Right forelimb (tissue), 1 donor: ENCODE measurements at regions not wholly inside any gene's neighbourhood (a gene's known extent, or its start where the extent isn't known, plus 50 kb on each side); places are given as distances from the start of the nearest gene placed in this dataset.

Experiments used
- DNase-seq: peaks from one replicate; pipeline ENCODE4 v3.0.0-alpha.2; 2018

DNA sequence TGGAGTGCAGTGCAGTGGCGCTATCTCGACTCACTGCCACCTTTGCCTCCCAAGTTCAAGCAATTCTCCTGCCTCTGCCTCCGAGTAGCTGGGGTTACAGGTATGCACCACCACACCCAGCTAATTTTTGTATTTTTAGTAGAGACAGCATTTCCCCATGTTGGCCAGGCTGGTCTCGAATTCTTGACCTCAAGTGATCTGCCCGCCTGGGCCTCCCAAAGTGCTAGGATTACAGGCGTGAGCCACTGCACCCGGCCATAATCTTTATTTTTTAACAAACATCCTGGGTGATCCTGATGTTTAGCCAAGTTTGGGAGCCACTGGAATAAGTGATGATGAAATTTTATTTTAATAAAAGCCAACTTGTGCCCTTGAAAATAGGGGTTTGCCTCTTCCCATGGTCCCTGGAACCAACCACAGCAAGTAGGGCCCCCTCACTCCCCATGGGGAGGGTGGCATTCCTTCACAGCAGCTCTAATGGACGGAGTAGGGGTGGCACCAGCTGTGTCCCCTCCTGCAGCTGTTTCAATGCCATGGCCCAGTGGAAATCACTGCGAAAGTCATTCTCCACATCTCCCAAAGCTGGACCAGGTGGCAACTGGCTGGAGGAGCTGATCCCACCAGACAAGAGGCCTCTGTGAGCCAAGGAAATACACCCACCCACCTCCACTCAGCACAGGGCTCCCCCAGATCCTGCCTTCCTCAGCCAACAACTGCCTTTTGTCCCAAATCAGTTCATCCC is 194.8 kb downstream of the ZFP36L2 start:
- peak; percentile 9 for DNase-seq

DNA sequence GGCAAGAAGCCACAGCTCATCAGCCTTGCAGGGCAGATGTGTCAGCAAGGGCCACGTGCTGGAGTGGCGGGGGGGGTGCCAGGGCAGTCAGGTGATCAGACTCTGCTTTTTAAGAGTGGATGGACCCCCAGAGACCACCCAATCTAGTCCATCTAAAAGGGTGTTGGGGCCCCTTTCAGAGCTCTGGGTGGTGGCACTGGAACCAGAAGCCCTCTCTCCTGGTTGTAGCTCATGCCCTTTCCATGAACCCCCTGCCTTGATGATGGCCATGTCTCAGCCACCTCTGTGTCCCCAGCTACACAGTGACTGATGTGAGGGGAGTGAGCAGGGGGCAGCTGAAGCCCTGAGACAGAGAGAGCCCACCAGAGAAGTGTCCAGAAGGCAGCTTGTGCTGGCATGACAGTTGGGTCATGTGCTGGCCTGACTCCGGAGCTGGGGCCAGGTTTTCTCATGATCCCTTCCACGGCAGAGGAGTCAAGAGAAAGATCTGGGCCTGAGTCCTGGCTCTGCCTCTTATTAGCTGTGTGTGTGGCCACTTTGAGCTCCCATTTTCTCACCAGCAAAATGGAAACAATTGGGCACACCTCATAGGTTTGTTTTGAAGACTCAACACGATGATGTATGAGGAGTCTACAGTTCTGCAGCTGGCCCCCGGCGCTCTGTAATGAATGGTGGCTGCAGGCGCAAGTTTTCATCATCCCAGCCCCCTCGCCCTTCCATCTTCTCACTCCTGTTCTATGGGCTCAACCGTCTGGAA is 195.7 kb downstream of the ZFP36L2 start:
- peak; percentile 37 for DNase-seq

DNA sequence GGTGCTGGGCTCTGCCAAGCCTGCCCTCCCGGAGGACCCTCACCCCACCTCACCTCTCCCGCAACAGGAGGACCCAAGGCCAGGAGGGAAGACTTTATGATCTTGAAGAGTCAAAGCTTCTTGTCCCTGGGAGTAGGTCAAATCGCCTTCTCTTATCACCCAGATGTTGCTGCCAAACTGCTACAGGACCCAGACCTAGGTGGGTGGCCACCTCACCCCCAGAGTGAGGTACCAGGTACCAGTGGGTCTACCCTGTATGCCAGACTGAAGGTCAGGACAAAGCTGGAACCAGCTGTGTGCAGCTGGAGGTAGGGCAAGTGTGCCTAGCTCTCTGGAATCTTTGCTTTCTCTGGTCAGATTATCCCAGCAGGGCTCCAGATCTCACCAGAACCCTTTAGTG is 197.2 kb downstream of the ZFP36L2 start:
- DNase-seq = peak; percentile 39

DNA sequence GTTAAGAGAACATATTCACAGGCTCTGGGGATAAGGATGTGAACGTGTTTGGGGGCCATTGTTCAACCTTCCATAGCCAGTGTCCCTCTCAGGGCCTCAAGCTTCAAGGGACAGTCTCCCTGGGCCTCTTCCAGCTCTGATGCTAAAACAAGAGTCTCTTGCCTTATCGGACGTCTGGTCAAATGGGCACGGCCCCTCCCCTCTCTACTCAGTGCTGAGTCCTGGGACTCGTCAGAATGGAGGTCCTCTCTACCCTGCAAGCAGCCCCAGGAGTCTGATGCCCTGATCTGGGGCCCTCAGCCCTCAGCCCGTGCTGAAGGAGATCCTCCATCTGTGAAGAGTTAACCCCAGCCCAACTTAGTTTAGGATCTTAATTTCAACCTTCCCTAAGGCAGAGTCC is 198.2 kb downstream of the ZFP36L2 start:
- DNase-seq = peak; percentile 40

DNA sequence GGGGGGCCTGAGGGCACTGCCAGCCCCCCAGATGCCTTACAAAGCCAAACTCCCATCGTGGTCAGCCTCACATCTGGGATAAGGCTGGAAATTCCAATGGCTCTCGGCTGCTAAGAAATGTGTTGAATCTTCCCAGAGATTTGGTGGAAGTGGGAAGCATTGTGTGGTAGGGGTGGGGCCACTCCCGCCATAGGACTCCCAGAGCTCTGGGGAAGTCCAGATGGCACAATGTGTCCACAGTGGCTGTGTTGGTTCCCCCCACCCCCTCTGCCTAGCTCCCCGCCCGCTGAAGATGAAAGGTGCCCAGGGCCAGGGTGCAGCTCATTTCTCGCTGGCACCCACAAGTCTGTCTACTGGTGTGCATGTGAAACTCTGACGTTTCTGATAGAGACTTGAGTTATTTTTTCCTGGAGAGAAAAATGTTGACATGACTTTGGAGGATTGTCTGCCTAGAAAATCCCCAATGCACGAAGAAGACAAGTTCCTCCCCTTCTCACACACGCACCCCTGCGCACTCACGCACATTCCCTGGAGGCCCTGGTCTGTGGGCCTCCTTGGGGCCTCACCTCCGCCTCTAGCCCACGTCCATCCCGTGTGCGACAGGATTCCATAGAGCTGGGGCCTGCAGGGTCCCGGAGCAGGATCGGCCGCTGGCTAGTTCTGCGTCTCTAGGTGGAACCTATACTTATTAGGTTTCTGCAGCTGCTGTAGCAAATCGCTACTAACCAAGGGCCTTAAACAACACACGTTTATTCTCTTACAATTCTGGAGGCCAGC is 199.1 kb downstream of the ZFP36L2 start:
- DNase-seq = peak; percentile 45

DNA sequence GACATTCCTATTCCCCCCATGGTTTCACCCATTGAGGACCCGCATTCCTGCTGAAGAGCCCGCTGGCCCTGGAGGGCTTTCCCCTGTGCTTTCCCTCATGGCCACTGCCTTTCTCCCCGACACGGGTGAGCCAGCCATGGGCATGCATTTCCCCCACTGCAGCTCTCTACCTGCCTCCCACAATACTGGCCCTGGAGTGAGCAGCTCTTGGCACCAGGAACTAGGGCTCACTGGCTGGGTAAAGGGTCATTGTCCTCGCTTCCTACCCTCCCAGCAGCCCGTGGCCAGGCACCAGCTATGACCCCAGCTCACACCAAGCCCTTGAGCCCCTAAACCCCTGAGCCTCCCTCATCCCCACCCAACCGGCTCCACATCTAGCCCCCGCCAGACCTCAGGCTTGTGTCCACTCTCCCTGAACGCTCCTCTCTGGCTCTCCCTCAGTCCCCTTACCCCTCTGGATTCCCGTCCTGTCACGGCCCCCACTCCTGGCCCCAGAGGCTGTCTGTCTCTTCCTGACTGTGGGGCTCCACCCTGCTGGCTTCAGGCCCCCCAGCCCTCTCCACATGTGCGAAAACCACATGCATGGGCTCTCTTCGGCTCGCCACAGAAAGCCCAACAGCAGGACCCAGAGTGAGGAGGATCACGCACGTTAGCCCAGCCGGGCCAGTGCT is 199.8 kb downstream of the ZFP36L2 start:
- peak; percentile 65 for DNase-seq

DNA sequence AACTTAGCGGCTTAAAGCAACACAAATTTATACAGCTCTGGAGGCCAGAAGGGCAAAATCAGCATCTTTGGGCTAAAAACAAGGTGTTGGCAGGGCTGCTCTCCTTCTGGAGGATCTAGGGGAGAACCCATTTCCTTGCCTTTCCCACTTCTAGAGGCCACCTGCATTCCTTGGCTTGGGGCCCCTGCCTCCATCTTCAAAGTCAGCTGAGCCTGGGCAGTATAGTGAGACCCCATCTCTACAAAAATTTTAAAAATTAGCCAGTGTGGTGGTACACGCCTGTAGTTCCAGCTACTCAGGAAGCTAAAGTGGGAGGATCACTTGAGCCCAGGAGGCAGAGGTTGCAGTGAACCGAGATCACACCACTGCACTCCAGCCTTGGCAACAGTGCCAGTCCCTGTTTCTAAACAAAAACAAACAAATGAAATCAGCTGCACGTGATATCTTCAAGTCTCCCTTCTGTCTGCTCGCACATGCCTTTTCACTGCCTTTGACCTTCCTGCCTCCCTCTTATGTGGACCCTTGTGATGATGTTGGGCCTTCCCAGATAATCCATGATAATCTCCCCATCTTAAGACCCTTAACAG is 200.6 kb downstream of the ZFP36L2 start:
- peak; percentile 26 for DNase-seq

DNA sequence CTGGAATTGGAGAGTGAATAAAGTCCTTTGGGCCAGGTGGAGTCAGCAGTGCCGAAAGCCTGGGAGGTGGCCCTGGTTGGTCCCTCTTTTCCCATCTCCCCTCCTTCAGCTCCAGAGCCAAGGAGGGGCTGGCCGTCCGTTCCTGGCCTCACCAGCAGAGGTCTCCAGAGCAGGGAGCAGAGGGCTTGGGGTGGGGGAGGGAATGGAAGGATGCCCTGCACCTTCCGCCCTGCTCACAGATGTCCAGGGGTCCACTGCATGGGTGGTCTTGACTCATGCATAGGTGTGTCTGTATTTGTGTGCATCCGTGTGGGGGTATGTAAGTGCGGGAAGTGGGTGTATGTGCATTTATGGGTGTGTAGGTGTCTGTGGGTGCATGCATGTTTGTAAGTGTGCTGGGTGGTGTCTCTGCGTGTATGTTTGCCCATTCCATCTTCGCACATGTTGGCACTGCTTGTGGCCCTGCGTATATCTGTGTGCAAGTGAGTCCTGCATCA is 201.8 kb downstream of the ZFP36L2 start:
- DNase-seq = peak; percentile 78

DNA sequence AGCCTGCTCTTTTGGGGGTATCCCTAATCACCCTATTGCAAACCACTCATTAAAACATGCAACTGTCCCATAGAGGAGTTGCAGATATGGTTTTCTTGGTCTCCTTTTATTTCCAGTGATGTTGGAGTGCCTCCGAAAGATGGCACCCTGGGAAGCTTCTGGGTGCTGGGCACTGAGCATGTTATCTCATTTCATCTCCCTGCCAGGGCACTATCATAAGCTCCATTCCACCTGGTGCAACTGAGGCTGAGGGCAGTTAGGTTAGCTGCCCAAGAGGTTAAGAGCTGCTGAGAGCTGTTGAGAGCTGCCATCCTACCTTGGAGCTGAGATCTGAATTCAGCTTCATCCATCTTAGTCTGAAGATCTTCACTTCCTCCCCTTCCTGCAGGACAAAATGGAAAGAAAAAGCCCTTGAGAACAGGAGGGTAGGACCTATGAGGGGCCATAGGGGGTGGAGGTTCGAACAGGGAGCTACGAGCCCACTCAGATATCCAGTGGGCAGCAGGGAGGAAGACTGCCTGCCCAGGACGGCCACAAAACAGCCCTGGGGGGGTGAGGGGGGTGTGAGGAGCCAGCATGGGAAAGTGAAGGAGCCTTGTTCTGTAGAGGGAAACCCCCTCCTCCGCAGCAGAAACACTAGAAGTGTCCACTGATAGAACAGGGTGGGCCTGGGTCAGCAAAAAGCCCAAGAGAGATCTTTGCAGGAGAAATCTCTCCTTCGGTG is 202.5 kb downstream of the ZFP36L2 start:
- no peak for DNase-seq

DNA sequence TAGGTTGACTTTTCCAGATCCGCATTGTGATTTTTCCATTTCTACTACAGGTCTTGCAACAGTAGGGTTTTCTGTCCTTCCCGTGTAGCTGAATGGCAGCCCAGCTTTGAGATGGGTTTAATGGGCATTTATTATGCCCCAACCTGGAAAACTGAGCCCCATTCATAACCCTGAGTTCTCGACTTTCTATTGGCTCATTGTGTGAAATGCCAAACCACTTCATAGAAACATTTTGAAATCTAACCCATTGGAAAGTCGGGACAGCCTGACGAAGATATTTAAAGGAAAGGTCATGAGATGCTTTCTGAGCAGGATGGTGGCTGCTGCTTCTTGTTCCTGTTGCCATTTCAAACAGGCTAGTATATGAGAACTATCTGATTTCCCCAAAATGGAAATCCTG is 203.5 kb downstream of the ZFP36L2 start:
- no peak for DNase-seq

DNA sequence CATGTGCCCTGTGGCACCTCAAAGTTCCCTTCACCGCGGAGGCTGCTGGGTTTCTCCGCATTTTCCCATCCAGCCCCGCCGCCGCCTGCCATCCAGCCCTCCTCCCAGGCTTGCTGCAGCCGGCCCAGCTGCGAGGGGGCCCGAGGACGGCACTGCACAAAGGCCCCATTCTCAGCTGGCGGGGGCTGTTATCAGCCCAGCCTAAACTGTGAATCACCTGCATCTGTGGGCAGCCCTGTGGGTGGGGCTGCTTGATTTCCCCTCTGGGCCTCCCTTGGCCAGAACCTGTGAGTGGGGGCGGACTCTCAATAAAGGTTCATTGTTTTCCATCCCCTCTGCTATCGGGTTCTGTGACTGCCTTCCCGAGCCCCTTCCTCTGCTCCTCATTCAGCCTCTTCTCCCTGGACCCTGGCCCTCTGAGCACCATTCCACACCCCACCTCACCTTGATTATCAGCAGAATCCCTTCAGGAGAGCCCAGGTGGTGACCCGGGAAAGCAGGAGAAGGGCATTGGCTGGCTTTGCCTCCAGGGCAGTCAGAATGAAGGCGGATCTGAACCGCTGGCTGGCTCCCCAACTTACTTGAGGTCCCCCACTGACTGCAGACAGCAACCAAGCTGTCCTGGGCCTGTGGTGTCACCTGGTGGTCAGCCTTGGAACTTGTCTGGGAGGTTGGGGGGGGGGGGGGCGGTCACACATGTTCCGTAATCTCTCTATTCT is 204.5 kb downstream of the ZFP36L2 start:
- DNase-seq = peak; percentile 41

DNA sequence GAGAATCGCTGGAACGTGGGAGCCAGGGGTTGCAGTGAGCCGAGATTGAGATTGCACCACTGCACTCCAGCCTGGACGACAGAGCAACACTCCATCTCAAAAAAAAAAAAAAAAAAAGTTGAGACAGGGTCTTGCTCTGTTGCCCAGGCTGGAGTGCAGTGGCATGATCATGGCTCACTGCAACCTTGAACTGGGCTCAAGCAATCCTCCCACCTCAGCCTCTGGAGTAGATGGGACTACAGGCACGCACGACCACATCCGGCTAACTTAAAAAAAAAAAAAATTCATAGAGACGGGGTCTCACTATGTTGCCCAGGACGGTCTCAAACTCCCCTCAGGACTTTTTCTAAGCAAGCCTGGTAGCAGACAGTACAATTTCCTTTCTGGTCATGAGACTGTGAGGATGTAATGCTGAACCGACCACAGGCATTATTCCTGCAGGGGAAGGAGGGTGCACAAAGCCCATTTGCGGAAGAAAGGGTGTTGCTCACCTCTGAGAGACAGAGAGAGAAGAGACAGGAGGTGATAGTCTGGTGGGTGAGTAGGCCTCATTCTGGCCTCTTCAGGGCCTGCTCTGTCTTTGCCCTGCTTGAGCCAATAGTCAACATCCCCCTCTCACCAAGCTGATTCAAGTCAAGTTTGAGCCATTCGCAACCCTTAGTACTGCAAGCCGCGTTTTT is 205.3 kb downstream of the ZFP36L2 start:
- peak; percentile 34 for DNase-seq

DNA sequence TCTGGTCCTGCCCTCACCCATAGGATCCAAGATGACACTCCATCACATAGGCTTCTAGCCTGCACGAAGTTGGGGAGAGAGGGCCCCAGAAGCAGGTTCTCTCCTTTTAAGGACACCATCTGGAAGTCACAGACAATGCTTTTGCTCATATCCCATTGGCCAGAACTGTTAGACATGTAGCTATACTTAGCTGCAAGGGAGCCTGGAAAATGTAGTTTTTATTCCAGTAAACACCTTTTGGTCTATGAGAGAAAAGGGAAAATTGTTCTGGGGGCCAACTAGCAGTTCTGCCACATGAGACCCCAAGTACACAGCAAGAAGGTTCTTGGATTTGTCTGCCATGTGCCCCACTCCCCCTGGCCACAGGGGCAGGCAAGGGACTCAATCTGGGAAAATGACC is 206.1 kb downstream of the ZFP36L2 start:
- no peak for DNase-seq

DNA sequence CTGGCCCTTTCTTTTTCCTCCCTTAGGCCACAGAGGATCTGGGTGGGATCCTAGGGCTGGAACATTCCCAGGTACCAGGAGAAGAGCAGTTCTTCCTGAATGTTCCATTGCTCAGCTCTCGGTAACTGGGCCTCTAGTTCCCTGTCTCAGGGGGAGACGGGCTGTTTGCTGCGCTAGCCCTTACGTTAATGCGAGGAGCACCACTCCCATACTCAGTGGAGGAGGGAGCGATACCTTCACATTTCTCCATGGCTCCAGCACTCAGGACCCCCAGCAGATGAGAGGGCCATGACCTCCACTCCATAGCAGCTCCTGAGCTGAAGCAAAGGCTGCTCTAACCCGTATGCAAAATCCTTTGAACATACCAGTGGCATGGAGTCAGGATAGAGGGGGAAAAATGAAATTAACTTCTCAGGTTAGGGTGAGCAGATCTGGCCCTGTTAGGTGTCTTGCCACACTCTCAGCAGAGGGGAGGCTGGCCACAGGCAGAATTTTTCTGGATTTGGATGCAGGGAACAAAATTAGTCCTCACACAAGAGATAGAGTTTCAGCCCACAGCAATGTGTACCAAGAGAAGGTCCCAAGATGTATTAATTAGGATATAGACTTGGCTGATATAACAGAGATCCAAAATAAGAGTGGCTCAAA is 206.7 kb downstream of the ZFP36L2 start:
- DNase-seq = no peak

DNA sequence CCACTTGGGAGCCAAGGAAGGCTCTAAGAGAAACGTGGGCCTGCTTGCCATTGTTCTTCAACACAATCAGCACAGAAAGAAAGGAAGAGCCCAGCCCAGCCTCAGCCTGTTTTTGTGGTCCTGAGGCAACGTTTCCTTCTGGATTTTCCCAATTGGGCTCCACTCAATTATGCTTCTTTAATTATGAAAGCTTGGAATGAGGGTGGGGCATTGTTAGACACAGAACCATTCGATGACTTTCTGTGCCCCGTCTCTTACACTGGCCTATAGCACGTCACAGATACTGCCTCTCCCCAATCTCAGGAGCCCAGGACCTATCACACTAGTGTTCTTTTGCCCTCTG is 207.4 kb downstream of the ZFP36L2 start:
- no peak for DNase-seq

DNA sequence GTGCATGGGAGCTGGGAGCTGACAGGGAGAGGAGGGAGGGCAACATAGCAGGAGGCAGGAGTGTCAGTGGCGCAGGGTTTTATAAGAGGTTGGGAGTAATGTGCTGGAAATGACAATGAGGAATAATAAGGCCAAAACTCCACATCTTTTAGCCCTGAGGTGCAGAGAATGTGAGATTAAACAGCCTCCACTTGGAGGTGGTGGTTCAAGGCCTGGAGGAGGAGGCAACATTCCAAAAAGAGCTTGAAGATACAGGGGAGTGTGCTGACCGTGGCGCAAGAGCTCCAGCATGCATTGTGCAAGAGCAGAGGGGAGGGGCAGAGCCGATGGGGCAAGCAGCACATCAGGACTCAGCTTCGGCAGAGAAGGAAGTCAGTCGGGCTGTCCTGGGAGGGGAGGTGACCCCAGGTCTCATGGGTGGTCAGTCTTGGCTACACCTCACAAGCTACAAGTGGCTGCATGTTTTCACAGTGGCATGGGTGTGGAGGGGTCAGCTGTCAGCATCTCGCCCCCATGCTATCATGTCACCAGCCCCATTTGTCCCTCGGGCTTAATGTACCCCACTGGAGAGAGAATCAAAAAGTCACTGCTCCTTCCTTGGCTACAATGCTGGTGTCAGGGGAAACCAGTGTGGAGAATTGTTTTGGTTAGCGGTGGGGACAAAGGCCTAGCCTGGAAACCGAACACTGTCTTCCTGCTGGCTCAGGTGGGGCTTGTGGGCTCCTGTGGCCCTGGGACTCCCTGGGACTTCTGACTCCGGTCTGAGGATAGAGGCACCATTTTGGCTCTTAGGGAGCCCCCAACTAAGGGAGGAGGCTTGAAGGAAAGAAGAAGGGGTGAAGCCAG is 208.0 kb downstream of the ZFP36L2 start:
- DNase-seq = peak; percentile 48

DNA sequence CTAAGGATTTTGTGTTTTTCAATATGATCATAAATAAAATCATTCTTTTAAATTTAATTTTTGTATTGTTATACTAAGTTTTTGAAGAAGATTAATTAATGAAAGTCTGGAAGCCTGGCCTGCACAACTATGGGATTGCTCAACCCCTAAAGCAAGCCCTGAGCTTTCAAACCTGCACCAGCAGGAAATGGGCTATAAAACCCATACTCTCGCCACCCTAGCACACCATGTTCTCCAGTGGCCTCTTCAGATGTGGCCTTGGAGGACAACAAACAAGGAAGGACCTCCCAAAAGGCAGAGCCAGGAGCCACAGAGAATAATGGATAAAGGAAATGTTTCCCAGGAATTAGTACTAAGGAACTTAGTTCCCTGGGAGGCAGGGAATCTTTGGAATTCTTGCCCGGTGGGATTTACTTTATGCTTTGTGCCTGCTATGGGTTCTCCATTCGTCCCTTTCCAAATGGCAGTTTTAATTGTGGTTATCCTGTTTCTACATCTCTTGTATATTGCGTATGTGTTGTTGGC is 212.5 kb downstream of the ZFP36L2 start:
- DNase-seq = peak; percentile 30

DNA sequence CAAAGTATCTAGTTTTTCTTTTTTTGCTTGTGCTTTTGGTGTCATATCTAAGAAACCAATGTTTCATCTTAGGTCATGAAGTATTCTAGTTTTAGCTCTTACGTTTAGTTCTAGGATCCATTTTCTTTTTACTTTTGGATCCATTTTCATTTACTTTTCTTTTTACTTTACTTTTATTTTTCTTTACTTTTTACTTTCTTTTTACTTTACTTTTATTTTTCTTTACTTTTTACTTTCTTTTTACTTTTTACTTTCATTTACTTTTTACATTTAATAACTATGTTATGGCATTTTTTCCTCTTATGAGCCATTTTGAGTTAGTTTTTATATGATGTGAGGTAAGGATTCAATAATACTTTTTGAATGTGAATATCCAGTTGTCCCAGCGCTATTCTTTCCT is 213.4 kb downstream of the ZFP36L2 start:
- no peak for DNase-seq

DNA sequence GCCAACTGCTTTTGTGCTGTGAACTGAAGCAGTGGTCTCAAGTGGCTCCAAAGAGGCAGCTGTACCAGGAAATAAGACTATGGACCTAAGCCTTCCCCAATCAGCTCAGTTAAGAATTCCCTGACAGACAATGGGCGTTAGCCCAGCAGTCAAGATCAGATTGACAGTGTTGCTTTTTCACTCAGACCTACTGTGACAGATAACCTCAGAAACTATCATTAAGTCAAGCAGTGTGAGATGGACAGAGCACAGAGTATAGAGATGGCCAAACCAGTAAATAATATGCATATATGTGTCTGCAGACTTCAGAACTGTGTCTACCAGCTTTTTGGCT is 215.3 kb downstream of the ZFP36L2 start:
- DNase-seq = no peak
